Activated CD4-positive, alpha-beta memory T cell treated with anti-CD3 and anti-CD28 coated beads for 36 hours (primary cell): ENCODE measurements at regions not wholly inside any gene's neighbourhood (a gene's known extent, or its start where the extent isn't known, plus 50 kb on each side); places are given as distances from the start of the nearest gene placed in this dataset.

Experiments used
- CTCF ChIA-PET: fragments of 350-600 bp; sonication (Branson Sonifier 250); formaldehyde crosslinking; loops from one replicate; lab custom pipeline; 2021; ENCODE audit warnings: antibody characterized with exemption, inconsistent platforms; lab: Charles Lee
- POLR2A ChIA-PET: fragments of 350-600 bp; sonication (Branson Sonifier 250); formaldehyde crosslinking; loops from one replicate; lab custom pipeline; 2021; ENCODE audit warnings: antibody characterized with exemption; lab: Charles Lee
- DNase-seq: peaks from one replicate; pipeline ENCODE4 v3.0.0-alpha.2; 2020
- H3K27ac Mint-ChIP-seq: one replicate; pipeline ENCODE4 v1.8.0; 2021; ENCODE audit warnings: mixed read lengths
- H3K27me3 Mint-ChIP-seq: one replicate; pipeline ENCODE4 v1.8.0; 2021; ENCODE audit warnings: mixed read lengths
- H3K36me3 Mint-ChIP-seq: one replicate; pipeline ENCODE4 v1.8.0; 2021; ENCODE audit warnings: mixed read lengths
- H3K4me1 Mint-ChIP-seq: one replicate; pipeline ENCODE4 v1.8.0; 2021; ENCODE audit warnings: low read depth, mixed read lengths
- H3K4me3 Mint-ChIP-seq: one replicate; pipeline ENCODE4 v1.8.0; 2021; ENCODE audit warnings: mild to moderate bottlenecking, mixed read lengths
- H3K9me3 Mint-ChIP-seq: one replicate; pipeline ENCODE4 v1.8.0; 2021; ENCODE audit warnings: mixed read lengths
- intact Hi-C: fragments of 100-400 bp; cut with micrococcal nuclease; formaldehyde crosslinking; loops from one replicate; pipeline ENCODE4 v1.15.1; 2023

DNA sequence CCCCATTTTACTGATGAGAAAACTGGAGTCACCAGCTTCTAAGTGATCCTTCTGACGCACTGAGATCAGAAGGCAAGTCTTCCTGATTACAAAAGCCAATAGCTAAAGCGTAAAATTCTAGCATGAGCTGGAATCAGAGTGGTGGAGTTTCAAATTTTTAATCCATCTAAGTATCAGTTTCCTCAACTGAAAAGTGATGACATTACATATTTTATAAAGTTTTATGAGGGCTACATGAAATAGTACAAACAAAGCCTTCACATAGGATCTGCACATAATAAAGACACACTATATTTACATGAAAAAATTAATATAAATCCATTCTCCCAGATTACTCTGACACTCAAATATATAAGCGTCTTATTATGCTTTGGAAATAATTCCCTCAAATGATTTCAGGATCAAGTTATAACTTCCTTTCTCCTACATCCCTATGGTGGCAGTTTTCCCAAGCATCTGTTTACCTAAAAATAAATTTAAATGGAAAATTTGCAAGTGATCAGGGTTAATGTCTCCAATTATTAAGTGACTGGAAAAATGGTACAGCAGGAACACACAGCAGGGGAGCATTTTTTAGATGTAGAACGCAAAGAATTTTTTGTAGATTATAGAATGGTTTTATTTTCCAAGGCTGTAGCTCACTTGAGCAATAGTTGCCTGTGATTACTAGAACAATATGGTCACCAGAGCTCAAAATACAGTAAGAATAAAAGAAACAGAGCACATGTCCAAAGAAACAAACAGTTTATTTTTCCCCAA, 490.4 kb upstream of the C1orf87 start:
- no peak for DNase-seq
- Mint-ChIP-seq H3K4me1 (no peaks in the 10 kb centered on the region), H3K27me3 (no peaks in the 10 kb centered on the region), H3K27ac (no peak overlapping the region), H3K9me3 (no peaks in the 10 kb centered on the region), H3K36me3 (no peaks in the 10 kb centered on the region), H3K4me3 (no peak overlapping the region)
- CTCF ChIA-PET: no interaction called here
- POLR2A ChIA-PET: no interaction called here
- intact Hi-C loops: no loop called here

DNA sequence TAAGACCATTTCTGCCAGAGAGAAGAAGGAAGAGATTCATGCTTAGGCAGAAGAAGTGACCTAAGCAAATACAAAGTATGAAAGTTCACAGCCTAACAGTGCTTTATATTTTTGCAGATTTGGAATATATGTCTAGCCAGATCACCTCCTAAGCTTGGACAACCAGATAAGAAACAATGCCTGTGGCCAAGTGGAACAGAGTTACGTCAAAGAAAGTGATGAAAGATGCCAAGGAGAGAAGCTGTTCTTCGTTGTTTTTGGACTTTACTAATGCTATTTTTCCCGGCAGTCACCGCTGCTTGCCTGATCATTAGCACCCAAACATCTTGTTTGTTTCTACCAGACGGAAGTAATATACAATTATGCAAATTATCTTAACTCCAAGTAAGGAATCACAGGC, 489.2 kb upstream of the C1orf87 start:
- Mint-ChIP-seq H3K27ac (no peak overlapping the region), H3K4me1 (no peaks in the 10 kb centered on the region), H3K27me3 (no peaks in the 10 kb centered on the region), H3K4me3 (no peak overlapping the region), H3K9me3 (no peaks in the 10 kb centered on the region), H3K36me3 (no peaks in the 10 kb centered on the region)
- DNase-seq: no peak
- ChIA-PET CTCF (no interaction called here), POLR2A (no interaction called here)
- intact Hi-C loops: no loop called here

DNA sequence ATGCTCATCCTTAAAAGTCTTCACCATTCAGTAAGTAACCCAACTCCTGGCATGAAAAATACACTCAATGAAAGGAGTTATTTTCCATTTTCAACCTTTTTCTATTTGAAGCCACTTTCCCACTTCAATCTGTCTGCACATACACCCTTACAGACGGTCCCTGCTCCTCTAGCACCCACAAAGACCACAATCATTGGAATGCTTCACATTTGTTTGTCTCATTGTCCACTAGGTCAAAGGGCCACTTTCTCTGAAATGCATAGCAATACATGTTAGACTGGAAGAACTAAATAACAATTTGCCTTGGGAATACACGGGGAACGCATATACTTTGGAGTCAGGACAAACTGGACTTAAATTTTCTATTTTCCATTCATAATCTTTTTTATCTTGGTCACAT, 487.1 kb upstream of the C1orf87 start:
- no peaks in the 10 kb centered on the region for H3K36me3 Mint-ChIP-seq
- no peaks in the 10 kb centered on the region for H3K4me1 Mint-ChIP-seq
- POLR2A ChIA-PET: no interaction called here
- H3K4me3 Mint-ChIP-seq: no peak overlapping the region
- H3K9me3 Mint-ChIP-seq: no peaks in the 10 kb centered on the region
- H3K27ac Mint-ChIP-seq: no peak overlapping the region
- H3K27me3 Mint-ChIP-seq: no peaks in the 10 kb centered on the region
- DNase-seq: no peak
- CTCF ChIA-PET: no interaction called here
- intact Hi-C loops: no loop called here

DNA sequence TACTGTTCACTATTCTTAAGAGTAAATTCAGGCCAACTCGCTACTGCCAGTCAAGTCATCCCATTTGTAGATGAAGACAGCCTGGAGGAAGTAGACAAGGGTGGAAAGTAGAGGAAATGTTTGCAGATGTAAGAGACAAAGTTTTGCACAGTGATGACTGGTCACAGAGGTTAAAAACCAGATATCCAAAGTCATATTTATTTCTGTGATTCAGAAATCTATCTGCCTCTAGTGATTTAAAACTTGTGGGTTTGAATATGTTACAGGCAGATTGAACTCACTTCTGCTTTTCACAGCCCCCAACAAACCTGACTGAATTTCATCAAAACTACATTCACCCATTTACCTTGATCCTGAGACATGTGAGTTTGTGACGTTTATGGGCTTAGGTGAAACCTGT, 484.7 kb upstream of the C1orf87 start:
- Mint-ChIP-seq H3K9me3 (no peaks in the 10 kb centered on the region), H3K4me1 (no peaks in the 10 kb centered on the region), H3K27me3 (no peaks in the 10 kb centered on the region), H3K27ac (no peak overlapping the region), H3K4me3 (no peak overlapping the region), H3K36me3 (no peaks in the 10 kb centered on the region)
- intact Hi-C loops: no loop called here
- CTCF ChIA-PET: no interaction called here
- DNase-seq: no peak
- POLR2A ChIA-PET: no interaction called here

DNA sequence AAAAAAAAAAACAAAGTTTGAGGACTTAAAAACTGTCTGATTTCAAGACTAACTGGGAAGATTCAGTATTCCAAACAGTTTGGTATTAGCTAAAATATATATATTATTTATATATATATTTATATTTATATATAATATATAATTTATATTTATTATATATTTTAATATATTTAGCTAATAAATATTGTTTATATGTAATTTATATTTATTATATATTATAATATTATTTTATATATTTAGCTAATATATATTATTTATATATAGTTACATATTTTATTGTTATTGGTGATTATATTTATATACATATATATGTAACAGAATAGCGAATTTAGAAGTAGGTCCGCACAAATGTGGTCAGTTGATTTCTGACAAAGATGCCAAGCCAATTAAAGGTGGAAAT, 480.2 kb upstream of the C1orf87 start:
- Mint-ChIP-seq H3K4me1 (no peaks in the 10 kb centered on the region), H3K27ac (no peak overlapping the region), H3K4me3 (no peak overlapping the region), H3K27me3 (no peaks in the 10 kb centered on the region), H3K36me3 (no peaks in the 10 kb centered on the region), H3K9me3 (no peaks in the 10 kb centered on the region)
- CTCF ChIA-PET: no interaction called here
- DNase-seq: no peak
- POLR2A ChIA-PET: no interaction called here
- intact Hi-C loops: no loop called here

DNA sequence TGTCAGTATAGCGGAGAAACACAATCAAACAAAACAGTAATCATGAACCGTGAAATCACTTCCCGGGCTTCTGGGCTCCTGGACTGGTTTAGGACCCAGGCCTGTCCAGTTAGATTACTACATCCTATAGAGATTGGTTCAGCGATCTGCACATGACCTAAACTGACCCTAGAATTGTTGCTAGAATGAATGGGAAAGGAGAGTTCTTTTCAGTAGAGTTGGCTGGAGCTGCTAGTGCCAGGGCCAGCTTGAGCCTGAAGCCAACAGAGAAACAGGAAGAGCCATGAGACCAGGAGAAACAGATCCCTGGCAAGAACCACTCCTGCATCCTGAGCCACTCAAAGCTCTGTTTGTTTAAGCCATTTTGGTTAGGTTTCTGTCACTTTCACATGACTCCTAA, 474.3 kb upstream of the C1orf87 start:
- DNase-seq: no peak
- Mint-ChIP-seq H3K4me3 (no peak overlapping the region), H3K27ac (no peak overlapping the region), H3K36me3 (no peaks in the 10 kb centered on the region), H3K27me3 (no peaks in the 10 kb centered on the region), H3K4me1 (no peaks in the 10 kb centered on the region), H3K9me3 (no peaks in the 10 kb centered on the region)
- CTCF ChIA-PET: interaction anchor here (0.7 kb wide), 1 partner anchor 1095 kb away, joined by 3 read pairs; no protein-coding TSS in a partner anchor
- intact Hi-C loops: no loop called here
- POLR2A ChIA-PET: no interaction called here

DNA sequence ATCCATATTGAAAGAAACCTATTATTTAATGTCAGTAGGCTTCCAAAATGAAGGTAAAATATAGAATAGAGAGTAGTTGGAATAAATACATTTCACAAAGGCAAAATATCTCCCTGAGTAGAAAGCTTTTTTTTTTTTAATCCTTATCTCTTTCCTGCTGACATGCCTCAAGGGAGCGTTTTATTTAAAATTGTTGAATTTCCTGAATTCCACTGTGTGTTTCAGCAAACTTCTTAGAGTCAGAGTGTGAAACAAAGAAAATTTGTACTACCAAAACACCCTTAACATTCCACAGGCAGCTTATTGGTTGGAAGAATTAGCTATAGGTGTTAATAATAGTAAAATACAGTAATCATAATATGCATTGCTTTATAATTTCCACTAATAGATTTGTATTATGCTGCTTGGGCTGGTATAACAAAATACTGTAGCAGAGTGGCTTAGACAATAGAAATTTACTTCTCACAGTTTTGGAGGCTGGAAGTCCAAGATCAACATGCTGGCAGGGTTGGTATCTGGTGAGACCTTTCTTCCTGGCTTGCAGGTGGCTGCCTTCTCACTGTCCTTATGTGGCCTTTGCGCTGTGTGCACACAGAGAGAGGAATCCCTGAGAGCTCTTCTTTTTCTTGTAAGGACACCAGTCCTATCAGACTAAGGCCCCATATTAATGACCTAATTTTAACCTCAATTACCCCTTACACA, 468.4 kb upstream of the C1orf87 start:
- H3K4me3 Mint-ChIP-seq: no peak overlapping the region
- no peak for DNase-seq
- no peaks in the 10 kb centered on the region for H3K9me3 Mint-ChIP-seq
- POLR2A ChIA-PET: no interaction called here
- intact Hi-C loops: no loop called here
- H3K36me3 Mint-ChIP-seq: no peaks in the 10 kb centered on the region
- H3K4me1 Mint-ChIP-seq: no peaks in the 10 kb centered on the region
- CTCF ChIA-PET: no interaction called here
- H3K27me3 Mint-ChIP-seq: no peaks in the 10 kb centered on the region
- H3K27ac Mint-ChIP-seq: no peak overlapping the region

DNA sequence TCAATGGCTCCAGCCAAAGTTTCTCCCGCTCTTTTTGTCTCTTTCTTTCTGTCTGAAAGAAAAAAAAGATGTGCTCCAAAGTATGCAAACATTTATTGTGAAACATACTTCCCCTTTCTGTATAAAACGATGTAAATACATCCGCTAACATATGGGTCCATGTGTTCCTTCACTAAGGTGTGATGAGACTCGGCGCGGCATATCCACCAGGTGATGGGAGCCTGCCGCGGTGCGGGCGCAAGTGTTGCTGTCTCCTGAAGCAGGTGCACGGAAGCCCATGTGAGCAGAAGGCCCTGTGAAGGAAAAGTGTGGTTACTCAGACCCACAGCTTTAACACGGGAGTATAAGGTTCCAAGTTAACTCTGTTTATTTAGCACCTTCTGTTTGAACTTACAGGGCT, 466.6 kb upstream of the C1orf87 start:
- Mint-ChIP-seq H3K4me1 (no peaks in the 10 kb centered on the region), H3K27ac (no peak overlapping the region), H3K9me3 (peaks cover 5% of the 10 kb centered on the region), H3K27me3 (no peaks in the 10 kb centered on the region), H3K36me3 (no peaks in the 10 kb centered on the region), H3K4me3 (no peak overlapping the region)
- DNase-seq: no peak
- ChIA-PET POLR2A (no interaction called here), CTCF (no interaction called here)
- intact Hi-C loops: no loop called here

DNA sequence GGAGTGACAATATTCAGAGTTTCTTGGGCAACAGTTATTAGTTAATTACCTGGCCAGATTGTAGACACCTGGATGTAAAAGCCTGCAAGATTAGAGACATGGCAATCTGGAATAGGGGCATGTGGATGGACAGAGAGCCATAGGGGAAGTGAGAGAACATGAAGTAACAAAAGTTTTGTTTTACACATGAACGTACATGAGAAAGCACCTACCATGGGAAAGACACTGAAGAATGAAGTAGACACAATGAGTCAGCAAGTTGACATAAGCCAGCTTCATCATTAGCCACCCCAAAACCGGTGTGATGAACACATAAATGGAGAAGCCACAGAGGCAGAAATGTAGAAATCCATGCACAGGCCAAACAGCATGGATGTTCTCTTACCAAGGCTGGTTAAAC, 462.1 kb upstream of the C1orf87 start:
- Mint-ChIP-seq H3K9me3 (peaks cover 5% of the 10 kb centered on the region), H3K4me1 (no peaks in the 10 kb centered on the region)
- intact Hi-C loops: no loop called here

DNA sequence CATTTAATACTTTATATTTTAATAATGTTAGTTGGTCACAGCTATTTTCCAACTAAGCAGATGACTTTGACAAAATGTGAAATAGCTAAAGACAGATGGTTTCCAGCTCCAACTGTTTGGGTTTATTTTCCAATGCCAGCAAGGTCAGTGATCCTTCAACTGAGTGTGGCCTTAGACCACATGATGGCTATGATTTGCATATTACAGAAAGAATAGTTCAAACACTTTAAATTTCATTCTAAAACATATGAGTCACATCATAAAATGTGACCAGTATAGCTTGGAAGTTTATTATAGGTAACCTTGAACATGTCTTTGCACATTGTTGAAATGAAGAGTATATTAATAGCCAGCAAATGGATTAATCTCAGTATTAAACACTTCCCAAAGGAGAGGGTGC, 454.0 kb upstream of the C1orf87 start:
- intact Hi-C loops: no loop called here
- Mint-ChIP-seq H3K4me3 (no peak overlapping the region), H3K9me3 (no peaks in the 10 kb centered on the region), H3K27ac (no peak overlapping the region), H3K4me1 (no peaks in the 10 kb centered on the region), H3K36me3 (no peaks in the 10 kb centered on the region), H3K27me3 (peaks cover 2% of the 10 kb centered on the region)
- ChIA-PET POLR2A (no interaction called here), CTCF (no interaction called here)
- DNase-seq: no peak

More for the DNA sequence above, 462.1 kb upstream of the C1orf87 start:
- no peak overlapping the region for H3K4me3 Mint-ChIP-seq
- no peaks in the 10 kb centered on the region for H3K27me3 Mint-ChIP-seq
- ChIA-PET POLR2A (no interaction called here), CTCF (no interaction called here)
- no peak overlapping the region for H3K27ac Mint-ChIP-seq
- no peaks in the 10 kb centered on the region for H3K36me3 Mint-ChIP-seq
- DNase-seq: no peak

DNA sequence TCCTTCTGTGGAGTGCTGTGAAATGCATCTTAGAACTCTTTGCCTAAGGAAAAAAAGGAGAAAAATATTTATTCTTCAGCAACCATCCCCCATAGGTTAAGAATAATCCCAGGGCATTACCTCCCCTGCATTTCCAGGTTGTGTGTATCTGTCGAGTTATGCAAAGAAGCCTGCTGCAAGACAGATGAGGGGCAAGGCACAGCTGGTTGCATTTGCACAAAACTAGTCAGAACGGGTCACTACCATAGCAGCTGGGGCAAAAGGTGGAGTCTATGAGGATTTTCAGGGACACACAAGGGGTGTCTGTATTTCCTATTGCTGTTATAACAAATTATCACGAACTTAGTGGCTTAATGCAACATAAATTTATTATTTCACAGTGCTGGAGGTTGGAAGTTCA, 443.4 kb upstream of the C1orf87 start:
- Mint-ChIP-seq H3K9me3 (no peaks in the 10 kb centered on the region), H3K36me3 (no peaks in the 10 kb centered on the region), H3K4me3 (no peak overlapping the region), H3K27ac (no peak overlapping the region), H3K4me1 (no peaks in the 10 kb centered on the region), H3K27me3 (no peaks in the 10 kb centered on the region)
- CTCF ChIA-PET: no interaction called here
- POLR2A ChIA-PET: no interaction called here
- intact Hi-C loops: no loop called here
- DNase-seq: no peak

DNA sequence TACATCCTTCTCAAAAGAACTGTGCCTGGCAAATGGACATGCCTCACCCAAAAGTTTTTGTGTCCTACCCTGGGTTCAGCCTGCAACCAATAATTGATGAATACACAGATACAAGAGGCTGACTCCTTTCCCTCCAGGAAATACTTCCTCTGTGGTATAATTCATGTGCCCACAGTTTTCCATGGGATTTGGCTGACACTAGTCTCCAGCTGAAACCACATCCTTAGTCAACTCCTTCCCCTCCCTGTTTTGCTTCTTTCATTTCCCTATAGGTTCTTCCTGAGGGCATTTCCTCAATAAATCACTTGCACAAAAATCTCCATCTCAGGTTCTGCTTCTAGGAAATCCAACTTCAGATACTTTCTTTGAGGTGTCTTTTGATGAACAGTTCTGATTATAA, 436.6 kb upstream of the C1orf87 start:
- POLR2A ChIA-PET: no interaction called here

More for the DNA sequence above, 436.6 kb upstream of the C1orf87 start:
- H3K4me1 Mint-ChIP-seq: no peaks in the 10 kb centered on the region
- H3K27ac Mint-ChIP-seq: no peak overlapping the region
- H3K36me3 Mint-ChIP-seq: no peaks in the 10 kb centered on the region
- H3K9me3 Mint-ChIP-seq: no peaks in the 10 kb centered on the region
- intact Hi-C loops: no loop called here
- no peaks in the 10 kb centered on the region for H3K27me3 Mint-ChIP-seq
- DNase-seq: no peak
- H3K4me3 Mint-ChIP-seq: no peak overlapping the region
- CTCF ChIA-PET: no interaction called here
